KG1 (cell line): ENCODE measurements at regions not wholly inside any gene's neighbourhood (a gene's known extent, or its start where the extent isn't known, plus 50 kb on each side); places are given as distances from the start of the nearest gene placed in this dataset.
"Not testable (repeated sequence)": the region's sequence is repeated elsewhere in the genome, so short reads cannot be mapped to it uniquely, and the experiment has no call there.

Source experiments
- DNase-seq: peaks from one replicate; lab custom pipeline; 2025; lab: John Stamatoyannopoulos, UW

DNA sequence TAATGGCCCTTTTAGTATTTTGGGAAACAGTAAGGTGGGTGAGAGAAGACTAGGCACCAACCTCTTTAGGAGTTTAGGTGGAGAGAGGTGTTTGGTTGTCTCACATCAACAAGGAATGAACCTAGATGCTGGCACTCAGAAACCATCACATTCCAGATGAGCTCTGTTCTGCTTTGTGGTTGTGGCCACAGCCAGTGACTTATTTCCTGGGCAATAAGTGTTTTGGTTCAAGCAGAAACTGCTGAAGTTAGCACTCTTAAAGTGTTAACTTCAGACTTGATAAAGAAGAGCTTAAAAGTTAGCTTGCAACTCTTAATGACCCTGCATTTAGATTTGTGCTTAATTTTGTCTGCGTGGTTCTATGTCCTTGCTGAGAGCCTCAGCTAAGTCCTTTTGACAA, 929.2 kb downstream of the SLC4A3 start:
- no peak for DNase-seq

DNA sequence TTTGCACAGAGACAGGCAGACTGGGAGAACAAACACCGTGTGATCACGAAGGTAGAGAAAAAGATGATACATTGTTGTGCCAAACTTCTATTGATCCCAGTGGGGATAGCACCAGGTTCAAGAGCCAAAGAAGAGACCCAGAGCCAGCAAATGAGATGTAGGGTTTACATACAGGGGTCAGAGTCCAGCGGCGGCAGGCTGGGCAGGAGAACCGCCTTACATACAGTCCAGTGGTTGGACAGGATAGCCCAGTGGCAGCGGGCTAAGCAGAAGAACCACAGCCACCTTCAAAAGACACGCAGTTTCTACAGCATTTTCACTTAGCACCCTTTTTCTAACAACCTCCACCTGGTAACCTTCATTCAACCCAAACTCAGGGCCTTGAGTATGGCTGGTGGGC, 932.8 kb downstream of the SLC4A3 start:
- DNase-seq: no peak

- no peak for DNase-seq
Observed at GRCh38 chr2:220562375-220563140, 935.1 kb downstream of the SLC4A3 start.

DNA sequence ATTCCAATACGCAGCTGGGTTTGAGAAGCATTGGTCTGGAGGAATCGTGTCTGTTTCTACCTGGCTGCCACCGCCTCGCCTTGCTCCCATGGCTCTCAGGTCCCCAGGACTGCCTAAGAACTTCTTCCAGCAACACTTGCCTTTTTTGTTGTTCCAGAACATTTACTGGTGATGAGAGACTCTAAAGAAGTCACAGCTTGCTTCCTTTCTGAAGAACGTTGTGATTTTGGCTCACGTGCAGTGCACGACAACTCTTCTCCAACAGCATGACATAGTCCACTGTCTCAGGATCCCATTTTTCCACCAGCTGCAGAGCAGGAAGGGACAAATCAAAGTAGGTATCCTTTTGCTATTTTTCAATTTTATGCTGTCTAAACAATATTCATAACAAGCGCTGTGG, 940.9 kb downstream of the SLC4A3 start:
- DNase-seq: no peak

- DNase-seq: no peak
Observed at GRCh38 chr2:220569112-220569897, 941.9 kb downstream of the SLC4A3 start.

DNA sequence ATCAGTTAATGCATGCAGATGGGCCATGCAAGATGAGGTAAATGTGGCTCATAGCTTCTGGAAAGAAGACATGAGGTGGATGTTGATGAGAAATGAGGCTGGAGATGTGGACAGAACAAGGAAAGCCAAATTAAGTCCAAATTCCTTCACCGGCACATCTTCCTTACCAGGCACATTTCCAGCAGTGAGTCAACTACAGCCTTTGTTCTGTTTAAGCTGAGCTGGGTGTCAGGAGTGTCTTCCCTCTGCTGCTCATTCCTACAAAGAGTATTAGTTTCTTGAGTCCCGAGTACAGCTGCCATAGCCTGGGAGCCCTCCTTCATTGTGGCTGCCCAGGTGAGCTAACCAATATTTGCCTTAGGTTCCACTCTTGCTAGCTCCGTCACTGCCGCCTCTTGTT, 945.0 kb downstream of the SLC4A3 start:
- no peak for DNase-seq

- no peak for DNase-seq
Observed at GRCh38 chr2:220574038-220574437, 946.6 kb downstream of the SLC4A3 start.

GRCh38 chr2:220575963-220576362, 948.5 kb downstream of the SLC4A3 start:
- no peak for DNase-seq

DNA sequence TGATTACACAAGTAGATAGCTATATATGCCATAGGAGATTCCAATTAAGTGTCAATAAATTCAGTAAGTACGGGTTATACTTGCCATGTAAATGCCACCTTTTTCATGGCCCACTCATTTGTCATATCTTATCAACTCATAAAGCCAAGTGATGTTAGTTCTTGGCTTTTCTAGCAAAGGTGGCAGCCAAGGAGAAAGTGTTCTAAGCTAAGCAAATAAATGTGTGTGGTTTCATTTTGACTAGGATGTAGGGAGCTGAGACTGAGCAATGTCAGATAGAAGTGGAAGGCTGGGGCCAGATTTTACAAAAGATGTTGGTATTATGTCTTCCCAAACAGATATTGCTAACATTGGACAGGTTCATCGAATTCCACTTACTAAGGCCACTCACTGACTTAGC, 952.0 kb downstream of the SLC4A3 start:
- DNase-seq: no peak

- no peak for DNase-seq
Observed at GRCh38 chr2:220580113-220580512, 952.7 kb downstream of the SLC4A3 start.

DNA sequence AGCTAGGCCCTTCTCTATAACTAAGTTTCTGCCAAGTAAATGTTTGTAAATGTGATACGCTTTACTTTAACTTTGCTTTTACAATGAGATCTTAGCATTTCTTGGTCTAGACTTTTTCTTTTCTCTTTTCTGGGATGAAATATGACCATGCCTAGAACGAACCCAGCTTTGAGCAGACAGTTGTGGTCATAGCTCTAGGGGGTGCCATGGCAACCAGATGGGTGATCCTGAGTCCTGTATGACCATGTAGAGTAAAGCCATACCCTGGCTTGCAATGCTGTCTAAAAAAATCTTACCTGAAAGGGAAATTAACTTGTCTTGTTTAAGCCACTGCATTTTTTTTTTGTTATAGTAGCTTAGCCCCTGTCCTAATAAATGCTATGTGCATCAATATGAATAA, 956.3 kb downstream of the SLC4A3 start:
- DNase-seq: no peak

- DNase-seq: no peak
Observed at GRCh38 chr2:220585241-220585640, 957.8 kb downstream of the SLC4A3 start.

DNA sequence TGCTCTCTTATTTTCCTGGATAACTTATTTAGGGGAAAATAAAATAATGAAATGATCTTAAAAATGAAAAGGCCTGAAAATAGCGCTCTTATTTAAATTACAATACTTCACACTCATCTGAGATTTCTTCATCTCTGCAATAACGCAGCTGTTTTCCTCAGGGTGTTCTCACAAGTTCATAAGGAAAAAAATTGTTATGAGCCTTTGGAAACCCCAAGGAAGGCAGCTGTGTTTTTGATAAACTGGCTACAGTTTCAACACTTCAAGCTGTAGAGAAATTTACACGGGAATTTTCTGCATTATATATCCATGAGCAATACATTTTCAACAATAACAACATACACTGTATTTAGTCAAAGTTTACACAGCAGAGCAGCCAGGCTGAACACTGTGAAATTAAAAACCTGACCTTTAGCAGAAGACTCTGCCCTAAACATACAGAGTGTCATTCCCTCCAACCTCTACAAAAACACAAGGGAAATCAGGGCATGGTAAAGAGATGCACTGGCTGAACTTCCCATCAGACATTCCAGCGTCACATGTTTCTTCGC, 959.6 kb downstream of the SLC4A3 start:
- no peak for DNase-seq

DNA sequence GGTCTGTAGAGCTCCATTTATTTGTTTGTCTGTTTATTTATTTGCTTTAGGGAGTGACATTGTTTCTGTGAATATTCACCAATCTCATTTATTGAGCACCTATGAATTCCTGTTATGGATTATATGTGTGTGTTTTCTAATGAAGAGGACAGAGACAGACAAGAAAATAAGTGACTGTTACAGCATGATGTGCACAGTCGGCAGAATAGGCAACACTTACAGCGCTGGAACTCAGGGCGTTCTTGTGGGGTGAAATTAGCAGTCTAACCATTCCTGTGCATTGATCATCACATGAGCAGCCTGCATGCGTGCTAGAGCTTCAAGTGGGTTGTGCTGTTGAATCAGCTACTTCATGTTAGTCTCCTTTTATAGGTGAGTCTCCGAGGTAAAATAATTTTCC, 960.7 kb downstream of the SLC4A3 start:
- no peak for DNase-seq

DNA sequence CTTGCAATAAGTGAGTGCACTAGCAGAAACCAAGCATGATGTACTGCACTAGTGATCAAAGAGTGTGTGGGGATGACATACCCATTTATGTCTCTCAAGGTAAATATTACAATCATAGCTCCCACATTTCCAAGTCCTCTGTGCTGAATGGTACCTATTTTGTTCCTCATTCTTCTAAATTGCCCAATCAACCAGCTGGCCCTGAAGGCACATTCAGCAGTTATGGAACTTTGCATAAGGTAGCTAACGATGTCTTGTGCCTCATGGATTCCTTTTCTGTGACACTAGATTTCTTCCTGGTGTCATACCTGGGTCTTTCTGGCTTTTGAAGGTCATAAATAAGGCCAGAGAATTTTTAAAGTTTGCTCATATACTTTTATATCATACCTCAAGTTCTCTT, 963.0 kb downstream of the SLC4A3 start:
- DNase-seq: no peak

- DNase-seq: no peak
Observed at GRCh38 chr2:220593526-220593925, 966.1 kb downstream of the SLC4A3 start.

- DNase-seq: no peak
Observed at GRCh38 chr2:220601674-220602073, 970.4 kb downstream of the EPHA4 start.

- not testable (repeated sequence) for DNase-seq
Observed at GRCh38 chr2:220613004-220613403, 959.1 kb downstream of the EPHA4 start.

GRCh38 chr2:220614064-220614463, 958.0 kb downstream of the EPHA4 start:
- DNase-seq: no peak

GRCh38 chr2:220619525-220620220, 952.4 kb downstream of the EPHA4 start:
- no peak for DNase-seq

DNA sequence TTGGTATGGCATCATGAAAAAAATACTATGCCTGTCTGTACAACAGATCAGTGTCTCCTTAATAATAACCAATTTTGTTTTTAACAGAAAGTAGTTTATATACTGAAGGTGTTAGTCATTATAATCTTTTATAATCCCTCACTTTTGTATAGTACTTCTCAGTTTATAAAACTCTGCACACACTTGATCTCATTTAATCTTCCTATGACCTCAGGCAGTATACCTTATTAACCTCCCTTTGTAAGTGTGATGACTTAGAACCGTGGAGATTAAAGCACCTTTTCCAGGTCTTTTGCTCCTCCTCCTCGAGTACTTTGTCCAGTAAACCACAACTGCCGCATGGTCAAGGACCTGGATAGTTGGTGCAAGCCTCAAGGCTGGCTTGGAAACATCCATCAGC, 945.5 kb downstream of the EPHA4 start:
- DNase-seq: no peak

GRCh38 chr2:220628252-220628651, 943.9 kb downstream of the EPHA4 start:
- DNase-seq: no peak

DNA sequence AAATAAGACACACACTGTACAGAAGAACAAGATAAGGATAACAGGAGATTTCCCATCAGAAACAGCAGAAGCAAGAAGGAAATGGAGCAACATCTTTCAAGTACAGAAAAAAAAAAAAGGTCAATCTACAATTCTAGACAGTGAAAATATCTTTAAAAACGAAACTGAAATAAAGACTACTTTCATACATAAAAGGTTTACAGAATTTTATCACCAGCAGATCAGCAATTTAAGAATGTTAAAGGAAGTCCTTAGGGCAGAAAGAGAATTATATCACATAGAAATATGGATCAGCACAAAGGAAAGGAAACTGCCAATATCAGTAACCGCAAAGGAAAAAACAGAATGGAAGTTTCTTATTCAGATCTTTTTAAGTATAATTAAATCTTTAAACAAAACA, 931.0 kb downstream of the EPHA4 start:
- no peak for DNase-seq
